Left lobe of liver (tissue), 2 donors: ENCODE measurements at regions not wholly inside any gene's neighbourhood (a gene's known extent, or its start where the extent isn't known, plus 50 kb on each side); places are given as distances from the start of the nearest gene placed in this dataset.
A peak's percentile ranks its signal among the peaks of the same experiment; 100 is the strongest.

Experiments
- ATAC-seq: fragments of 200-7000 bp; cut with Tn5 transposase; one replicate; pipeline ENCODE4 v1.9.1; 2020; ENCODE audit warnings: mild to moderate bottlenecking, moderate library complexity
- DNase-seq: peaks from one replicate; pipeline ENCODE4 v3.0.0-alpha.2; 2020; ENCODE audit warnings: low spot score
- donor health status: DM: no; HTN: no; CAD: no; lungs with moderate emphysema.
- donor health status: DM: no; HTN: yes; CAD: no.

DNA sequence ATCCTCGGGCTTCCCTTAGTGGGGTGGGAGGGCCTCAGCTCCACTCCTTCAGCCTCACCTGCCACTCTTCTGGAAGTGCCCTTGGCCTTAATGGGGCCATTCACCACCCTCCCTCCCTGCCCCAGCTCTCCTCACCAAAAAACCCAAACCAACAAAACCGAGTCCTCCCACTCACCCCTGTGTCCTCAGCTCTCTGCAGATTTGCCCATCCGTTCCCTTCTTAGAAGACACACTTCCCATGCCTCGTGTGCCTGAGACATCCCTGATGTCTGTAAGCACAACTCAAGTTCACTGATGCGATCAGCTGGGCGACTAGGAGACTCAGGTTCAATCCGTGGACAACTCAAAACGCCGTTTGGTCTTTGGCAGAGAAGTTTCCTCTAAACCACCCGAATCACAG lies 839.2 kb downstream of the TBC1D22A start:
- peak; percentile 11 for DNase-seq
- no peak for ATAC-seq

DNA sequence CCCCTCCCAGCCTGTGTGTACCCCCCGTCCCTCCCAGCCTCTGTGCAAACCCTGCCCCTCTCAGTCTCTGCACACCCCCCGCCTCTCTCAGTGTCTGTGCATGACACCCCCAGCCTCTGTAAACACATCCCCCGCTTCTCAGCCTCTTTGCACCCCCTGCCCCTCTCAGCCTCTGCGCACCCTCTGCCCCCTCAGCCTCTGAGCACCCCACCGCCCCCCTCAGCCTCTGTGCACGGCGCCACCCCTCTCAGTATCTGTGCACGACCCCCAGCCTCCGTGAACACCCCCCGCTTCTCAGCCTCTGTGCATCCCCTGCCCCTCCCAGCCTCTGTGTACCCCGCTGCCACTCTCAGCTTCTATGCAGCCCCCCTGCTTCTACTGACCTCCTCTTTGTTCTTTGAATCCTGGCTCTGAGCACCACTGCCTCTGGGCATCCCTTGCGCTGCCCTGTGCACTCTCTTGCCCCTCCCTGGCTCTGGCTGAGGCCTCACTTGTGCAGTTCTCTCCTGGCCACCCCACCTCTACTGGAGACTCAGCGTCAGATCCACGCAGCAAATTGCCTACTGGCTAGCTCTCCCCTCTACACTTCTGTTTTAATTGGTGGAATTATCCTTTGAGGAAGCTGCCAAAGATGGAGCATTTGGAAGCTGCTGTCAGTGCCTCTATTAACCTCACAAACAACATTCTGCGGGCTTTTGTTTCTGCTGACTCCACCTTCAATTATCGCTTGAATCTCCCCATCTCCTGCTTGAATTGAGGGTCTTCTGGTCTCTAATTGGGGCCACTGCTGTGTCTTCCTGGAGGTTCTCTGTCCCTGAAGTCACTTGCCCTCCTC lies 838.6 kb downstream of the TBC1D22A start:
- DNase-seq (no peak), ATAC-seq (no peak)

DNA sequence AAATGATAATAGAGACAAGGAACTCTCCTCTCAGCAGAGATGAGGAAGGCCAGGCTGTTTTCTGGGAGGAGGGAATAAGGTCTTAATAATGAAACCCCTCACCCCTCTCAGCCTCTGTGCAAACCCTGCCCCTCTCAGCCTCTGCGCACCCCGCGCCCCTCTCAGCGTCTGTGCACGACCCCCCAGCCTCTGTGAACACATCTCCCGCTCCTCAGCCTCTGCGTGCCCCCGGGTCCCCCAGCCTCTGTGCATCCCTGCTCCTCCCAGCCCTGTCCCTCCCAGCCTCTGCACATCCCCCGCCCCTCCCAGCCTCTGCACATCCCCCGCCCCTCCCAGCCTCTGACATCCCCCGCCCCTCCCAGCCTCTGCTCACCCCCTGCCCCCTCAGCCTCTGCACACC lies 837.8 kb downstream of the TBC1D22A start:
- ATAC-seq (no peak), DNase-seq (no peak)

DNA sequence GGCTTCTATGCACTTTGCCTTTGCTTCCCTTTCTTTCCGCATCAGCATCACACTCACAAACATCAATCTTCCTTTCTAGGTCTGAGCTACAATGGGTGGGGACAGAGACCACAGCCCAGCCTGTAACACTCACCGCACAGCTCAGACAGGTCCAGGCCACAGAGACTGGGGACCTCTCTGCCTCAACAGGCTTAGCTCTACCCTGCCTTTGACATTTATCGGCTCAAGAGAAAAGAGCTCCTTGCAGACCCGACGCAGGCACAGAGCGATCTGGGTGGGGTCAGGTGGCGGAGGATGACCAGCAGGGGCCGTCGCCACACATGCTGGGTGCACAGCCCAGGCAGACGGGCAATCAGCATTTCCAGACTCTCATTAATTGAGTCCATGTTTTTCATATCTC lies 837.3 kb downstream of the TBC1D22A start:
- DNase-seq (no peak), ATAC-seq (no peak)

DNA sequence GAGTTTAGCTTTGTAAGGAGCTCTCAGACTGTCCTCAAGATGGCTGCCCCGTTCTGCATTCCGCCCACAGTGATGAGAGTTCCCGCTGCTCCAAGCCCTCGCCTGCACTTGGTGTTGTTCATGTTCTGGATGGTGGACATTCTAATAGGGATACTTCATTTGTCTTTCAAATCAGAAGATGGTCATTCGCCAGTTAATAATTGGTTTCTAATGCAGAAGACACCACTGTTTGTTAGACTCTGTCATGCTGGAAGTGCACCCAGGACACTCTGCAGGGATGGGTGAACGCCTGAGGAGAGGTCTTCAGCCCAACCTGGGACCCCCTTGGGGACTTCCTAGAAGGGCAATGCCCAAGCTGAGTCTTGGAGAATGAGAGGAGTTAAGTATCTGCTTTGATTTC lies 836.4 kb downstream of the TBC1D22A start:
- ATAC-seq (no peak), DNase-seq (no peak)

DNA sequence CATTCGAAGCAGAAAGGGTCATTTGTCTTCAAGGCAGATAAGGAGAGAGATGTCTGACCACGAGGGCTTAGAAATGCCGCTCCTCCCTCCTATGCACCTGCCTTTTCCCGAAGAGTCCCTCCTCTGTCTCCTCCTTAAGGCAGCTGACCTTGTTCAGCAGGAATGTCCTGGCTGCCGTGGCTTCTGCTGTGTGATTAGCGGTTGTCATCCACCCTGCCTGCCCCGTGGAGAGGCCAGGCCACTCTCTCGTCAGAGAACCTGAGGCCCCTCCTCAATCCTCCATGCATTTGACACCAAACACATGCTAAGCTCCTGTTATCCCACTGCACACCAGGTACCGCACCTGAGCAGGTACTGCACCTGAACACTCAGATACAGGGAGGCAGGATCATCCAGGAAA lies 834.6 kb downstream of the TBC1D22A start:
- ATAC-seq (no peak), DNase-seq (no peak)

DNA sequence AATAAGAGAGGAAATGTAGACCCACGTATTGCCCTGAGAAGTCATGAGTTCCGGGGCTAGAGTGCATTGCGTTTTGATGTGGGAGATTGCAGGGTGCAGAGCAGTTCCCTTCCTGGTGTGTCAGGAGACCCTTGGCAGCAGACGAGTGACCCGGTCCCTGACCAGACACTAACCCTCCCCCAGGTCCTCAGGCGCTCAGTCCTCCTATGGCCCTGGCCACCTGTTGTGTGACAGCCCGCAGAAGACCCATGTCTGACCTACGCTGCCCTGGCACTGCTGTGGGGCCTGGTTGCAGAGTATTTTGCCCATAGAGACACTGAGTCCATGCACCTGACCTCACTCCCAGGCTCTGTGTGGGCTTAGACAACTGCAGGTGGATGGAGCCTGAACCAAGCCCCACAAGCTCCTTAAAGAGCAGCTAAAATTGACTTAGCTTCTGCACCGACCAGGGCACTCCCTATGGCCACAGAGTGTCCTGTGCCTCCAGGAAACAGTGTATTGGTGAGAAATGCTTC lies 833.8 kb downstream of the TBC1D22A start:
- ATAC-seq (no peak), DNase-seq (no peak)

DNA sequence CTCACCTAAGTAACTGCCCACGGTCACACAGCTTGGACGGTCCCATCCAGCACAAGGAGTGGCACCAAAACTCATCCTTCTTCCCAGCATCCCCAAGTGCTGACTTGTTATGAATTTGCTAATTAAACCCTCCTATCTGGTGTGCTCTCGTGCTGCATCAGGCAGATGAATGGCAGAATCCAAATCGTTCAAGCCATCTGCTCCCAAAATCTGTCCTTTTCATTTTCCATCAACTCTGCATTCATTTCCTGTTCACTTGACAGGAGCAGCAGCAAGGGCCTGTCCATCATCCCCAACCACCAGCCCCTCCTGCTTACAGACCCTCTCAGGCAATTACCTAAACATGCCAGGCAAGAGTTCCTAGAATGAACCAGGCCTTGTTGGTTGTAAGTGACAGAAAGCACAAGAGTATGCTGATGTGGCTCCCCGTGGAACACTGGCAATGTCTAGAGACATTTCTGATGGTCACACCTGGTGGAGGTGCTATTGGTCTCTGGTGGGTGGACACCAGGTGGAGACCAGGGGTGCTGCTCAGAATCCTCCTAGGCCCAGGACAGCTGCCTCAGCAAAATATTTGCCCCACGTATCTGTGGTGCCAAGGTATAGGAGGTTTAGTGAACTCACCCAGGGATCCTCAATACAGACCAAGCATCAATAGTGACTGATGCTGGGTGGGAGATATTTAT lies 832.5 kb downstream of the TBC1D22A start:
- no peak for ATAC-seq
- DNase-seq = no peak

DNA sequence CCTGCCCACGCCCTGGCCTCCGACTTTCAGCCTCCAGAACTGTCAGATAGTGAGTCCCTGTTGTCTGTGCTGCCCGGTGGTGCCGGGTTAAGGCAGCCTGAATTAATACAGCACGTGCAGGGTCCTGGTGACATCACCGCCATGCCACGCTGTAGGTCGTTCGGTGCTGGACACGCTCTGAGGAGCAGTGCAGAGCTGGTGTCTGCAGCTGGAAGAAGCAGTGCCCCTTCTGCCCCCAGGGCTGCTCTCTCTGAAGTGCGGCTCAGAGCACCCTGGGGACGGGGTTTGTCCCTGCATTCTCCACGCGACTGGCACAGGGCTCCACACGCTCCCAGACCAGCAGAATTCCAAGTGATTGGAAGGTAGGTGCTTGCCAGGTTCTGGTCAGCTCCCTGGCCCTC lies 831.5 kb downstream of the TBC1D22A start:
- DNase-seq (no peak), ATAC-seq (no peak)

DNA sequence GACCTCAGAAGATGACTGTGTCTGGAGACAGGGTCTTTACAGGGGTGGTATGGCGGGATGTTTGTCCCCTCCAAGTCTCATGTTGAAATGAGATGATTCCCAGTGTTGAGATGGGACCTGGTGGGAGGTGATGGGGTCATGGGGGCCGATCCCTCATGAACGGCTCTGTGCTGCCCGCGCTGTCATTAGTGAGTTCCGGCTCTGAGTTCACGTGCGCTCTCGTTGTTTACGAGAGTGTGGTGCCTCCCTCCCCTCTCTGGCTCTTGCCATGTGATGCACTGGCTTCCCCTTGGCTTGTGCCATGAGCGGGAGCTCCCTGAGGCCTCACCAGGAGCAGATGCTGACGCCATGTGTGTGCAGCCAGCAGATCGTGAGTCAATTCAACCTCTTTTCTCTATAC lies 830.8 kb downstream of the TBC1D22A start:
- DNase-seq = no peak

DNA sequence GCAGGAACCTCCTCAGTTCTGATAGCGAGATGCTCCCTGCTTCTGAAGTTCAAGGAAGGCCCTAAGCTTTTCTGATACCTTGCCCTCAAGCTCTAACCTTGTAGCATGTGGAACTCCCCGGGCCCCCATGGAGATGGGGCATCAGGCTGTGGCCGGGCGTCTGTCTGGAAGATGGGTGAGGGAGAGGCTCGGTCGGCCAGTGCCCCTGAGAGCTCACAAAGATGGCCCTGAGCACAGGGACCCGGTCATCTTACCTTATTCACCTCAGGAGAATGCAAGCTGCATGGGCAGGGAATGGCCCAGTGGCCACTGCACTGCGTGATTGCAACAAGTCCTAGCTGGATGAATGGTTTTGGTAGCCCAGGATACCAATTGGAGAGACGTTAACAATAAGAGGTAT lies 830.3 kb downstream of the TBC1D22A start:
- DNase-seq = no peak
- ATAC-seq = no peak

More for the DNA sequence above, 830.8 kb downstream of the TBC1D22A start:
- ATAC-seq = no peak

DNA sequence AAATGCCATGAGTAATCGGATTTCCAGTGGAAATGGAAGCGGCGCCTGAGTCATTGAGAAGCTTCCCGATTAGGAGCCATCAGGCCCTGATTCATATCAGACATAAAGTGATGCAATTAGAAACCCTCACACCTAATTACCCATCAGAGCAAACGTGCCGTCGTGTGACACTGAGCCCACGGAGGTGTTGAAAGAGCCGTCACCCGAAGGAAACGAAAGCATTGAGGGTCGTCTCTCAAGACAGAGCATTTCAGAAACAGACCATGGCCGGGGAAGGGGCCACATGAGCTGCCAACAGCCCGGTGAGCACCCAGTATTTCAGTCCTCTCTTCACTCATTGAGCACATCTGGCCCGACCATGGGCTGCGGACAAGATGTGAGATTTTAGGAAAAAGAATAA lies 829.3 kb downstream of the TBC1D22A start:
- no peak for ATAC-seq

DNA sequence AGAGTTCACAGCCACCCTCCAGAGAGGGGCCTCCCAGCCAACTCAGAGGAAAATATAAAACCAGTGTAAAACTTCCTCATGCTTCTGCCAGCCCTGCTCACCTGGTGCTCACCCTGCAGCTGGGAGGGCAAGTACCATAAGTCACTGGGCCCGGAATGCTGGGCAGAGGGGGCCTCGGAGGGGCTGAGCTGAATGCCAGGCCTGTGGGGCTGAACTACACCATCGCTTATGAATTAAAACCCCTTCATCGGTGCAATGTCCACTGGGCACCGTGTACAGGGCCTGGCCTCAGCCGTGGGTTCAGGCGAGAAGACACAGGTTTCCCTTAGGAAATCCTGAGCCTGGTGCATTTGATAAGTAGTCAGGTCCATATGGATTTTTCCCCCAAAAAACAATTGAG lies 828.6 kb downstream of the TBC1D22A start:
- peak; percentile 23 for DNase-seq
- ATAC-seq = no peak

More for the DNA sequence above, 829.3 kb downstream of the TBC1D22A start:
- peak; percentile 16 for DNase-seq

DNA sequence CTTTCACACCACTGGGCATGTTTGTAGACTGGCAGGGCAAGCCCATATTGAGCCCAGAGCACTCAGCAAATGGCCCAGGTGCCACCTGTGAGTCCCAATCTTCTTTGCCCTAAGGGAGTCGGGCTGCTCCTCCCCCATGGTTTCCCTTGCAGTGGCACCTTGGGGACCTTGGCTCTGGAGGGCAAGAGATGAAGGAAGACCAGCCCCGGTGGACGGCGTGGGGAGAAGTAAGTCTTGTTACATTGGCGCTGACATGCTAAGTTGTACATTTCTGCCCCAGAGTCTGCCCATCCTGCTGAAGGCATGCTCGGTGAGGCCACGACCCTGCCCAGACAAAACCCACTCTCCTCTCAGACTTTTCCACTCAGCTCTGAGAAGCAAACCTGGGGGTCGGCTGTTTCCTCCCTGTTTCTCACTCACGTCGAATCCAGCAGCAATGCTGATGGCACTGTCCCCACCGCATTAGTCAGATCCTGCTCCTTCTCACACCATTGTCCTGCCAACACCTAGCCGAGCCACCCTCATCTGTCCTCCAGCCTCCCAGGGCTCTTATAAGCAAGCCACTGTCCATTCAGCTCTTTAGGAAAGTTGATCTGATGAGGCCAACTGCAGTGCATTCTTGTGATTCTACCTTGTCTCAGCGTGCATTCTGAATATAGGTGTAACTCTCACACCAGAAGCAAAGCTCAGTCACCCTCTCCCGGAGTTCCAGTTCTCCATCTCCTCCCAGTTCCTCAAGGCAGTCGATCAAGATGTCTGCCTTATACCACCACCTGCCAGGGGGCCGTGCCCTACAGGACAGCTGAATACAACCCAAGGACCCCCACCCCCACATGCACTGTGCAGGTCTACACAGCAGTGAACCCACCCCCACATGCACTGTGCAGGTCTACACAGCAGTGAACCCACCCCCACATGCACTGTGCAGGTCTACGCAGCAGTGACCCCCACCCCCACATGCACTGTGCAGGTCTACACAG lies 827.1 kb downstream of the TBC1D22A start:
- peak; percentile 27 for DNase-seq
- no peak for ATAC-seq

DNA sequence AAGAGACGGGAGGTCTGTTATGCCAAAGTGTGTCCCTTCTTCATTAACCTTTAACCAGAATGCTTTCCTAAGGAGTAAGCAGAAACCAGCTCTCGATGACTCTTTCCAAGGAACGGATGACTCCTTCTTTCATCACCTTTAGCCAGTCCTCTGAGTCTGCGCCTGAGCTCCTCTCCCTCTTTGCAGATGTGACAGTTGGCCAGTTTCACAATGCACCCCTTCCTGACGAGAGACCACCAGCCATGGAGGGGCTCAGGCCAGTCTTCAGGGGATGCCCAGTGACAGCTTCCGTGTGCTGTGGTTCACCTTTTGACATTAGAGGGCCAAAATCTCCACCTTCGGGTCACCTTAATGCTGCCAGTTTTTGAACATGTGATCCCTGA lies 826.1 kb downstream of the TBC1D22A start:
- DNase-seq = peak; percentile 16
- no peak for ATAC-seq

DNA sequence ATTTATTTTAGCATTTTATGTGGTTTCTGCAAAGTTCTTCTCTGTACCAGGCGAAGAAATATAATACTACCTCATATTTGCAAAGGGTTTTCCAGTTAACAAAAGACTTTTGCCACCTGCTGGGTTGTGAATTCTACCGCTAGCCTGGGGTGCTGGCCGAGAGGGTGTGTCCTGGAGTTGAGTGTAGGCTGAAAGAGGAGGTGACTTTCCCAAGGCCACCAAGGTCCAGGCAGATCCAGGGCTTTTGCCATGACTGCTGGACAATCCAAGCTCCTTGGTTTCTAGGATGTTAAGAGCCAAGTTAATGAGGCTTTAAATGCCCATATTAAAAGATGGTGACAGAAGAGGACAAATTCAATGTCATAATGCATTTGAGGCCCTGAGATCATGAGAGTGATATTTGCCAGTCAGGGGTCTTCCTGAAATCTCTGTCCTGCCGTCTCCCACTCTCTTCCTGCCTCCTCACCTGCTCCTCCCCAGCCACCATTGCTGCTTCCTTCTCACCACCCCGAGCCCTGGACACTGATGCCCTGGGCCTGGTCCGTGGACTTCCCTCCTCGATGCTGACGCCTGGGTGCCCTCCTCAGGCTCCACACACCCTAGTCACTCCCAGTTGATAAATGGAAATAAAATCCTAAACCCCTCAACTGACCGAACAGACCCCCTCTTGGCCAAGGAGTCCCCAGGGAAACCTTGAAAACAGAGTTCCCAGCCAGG lies 825.6 kb downstream of the TBC1D22A start:
- ATAC-seq (no peak), DNase-seq (peak; percentile 18)

DNA sequence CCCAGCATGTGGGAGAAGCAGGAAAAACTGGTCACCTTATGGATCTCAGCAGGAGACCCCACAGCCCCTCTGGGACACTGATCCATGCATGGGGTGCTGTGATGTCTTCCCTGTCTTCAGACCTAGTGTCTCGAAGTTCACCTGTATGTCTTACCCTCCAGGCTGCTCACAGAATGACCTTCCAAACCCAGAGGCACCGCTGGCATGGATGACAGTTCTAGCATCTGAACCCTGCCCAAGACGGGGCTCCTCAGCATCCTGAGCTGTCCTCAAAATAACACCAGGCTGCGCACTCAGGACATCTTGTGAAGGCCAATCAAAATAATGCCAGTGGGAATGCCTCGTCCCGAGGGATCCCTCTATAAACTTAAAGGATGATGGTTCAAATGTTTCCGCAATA lies 824.9 kb downstream of the TBC1D22A start:
- no peak for ATAC-seq

DNA sequence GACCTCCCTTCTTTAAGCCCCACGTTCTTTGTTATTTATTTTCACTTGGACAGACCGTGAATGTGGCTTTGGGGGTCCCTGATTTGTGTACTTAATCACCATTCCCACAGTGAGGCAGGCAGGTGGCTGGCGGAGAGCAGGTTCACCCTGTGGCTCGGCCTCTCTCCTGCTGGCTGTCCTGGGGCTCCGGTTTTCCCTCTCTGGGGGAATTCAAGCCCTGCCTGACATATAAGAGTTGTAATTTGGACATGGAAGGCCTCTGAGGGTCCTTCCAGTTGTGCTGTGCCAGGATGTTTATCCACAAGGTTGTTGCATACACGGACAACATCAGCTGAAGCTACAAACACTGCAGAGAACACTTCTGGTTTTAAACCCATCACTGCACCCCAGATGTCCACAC lies 824.5 kb downstream of the TBC1D22A start:
- DNase-seq (peak; percentile 12), ATAC-seq (no peak)

More for the DNA sequence above, 824.9 kb downstream of the TBC1D22A start:
- peak; percentile 24 for DNase-seq

DNA sequence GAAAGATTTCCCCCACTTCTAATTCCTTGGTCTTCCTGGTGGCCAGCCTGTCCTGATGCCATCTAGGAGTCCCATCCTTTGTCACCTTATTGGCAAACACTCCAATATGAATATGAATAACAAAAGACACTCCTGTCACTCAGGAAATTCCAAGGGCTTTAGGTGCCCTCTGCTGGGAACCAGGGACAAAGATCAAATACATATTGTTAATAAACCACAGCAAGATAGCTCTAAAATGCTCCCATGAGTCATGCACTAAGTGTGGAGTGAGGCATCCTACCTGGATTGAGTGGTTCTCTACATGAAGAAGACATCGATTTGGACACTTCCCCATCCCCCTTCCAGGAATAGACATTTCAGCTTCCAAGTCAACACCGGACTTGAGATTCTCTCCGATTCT lies 823.6 kb downstream of the TBC1D22A start:
- DNase-seq = peak; percentile 3
- no peak for ATAC-seq

DNA sequence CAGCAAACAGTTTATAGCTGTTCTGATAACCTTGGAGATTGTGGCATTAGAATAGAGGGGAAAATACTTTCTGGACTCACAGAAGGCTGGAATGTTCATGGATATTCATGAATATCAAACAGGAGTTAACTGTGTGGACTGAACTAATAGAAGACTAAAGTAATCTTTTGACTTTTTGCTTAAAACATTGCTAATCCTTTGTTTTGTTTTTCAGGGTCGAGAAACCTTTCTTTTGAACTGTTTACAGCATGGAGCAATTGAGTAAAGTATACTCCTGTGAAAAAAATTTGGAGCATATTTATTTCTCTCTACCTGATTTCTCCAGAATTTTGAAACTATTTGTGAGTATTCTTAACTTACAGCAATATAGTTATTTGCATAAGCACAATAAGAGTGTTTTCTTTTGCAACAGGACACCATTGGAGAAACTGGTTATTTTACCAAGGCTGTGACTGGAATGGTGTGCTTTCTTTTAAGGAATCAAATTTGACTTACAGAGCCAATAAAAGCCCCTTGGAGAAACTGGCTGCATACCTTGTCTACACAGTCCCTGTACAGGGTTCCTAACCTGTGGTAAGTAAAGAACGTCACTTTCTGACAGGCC lies 821.6 kb downstream of the TBC1D22A start:
- ATAC-seq (no peak), DNase-seq (no peak)
